HG02798 (cell line): ENCODE measurements at regions not wholly inside any gene's neighbourhood (a gene's known extent, or its start where the extent isn't known, plus 50 kb on each side); places are given as distances from the start of the nearest gene placed in this dataset.

ENCODE experiments used
- ATAC-seq: cut with Tn5 transposase; IDR thresholded peaks from one replicate; pipeline ENCODE4 v1.9.1; 2021; ENCODE audit warnings: mild to moderate bottlenecking; ENCODE audit not compliant: unreplicated experiment, poor library complexity

DNA sequence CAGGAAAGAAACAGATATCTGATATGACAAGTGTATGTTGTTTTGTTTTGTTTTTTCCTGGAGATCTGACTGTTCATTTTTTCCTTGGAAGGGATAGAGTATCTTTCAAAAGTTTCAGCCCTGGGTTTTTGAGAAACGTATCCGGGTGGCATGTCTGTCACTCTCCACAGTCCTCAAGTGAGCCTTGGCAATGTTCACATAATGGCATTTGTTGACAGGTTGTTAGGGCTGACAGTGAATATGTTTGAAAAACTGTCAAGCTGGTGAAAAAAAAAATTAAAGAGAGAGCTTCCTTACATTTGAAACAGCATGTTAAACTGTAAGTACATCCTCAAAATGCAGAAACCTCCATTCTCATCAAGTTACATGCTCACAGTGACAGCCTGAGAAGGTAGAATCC, 113.0 kb upstream of the DYNLRB2 start:
- ATAC-seq = no peak

DNA sequence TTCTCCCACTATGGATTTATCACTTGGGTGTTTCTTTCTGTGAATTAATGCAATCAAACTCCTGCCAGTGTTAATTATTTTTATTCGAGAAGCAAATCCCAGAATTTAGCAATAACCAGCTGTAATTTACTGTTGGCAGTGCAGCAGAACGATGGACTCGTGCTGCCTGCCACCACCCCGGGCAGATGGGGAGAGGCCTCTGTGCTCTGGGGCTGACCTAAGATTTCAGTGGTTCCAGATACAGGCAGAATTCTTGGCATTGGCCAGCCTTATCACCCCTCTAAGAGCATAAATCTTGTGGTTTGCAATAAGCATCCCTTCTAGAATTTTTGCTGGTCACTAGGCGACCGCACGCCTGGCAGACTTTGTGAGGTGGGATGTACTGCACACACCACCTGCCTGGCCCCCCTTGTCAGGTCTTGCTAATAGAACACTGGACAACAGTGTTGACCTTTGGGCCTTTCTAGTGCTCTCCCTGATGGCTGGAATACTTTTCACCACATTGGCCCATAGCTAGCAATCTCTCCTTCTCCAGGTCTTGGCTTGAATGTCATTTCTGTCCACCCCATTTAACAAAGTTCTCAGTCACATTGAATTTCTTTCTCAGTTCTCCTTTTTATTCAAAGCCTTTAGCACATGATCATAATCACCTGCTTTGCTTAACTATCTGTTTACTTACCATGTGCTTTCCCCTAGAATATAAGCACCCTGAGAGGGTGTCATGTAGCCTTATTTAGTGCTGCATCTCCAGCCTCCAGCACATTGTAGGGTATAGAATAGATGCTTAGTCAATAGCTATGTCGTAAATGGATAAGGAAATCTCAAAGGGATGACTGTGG, 122.1 kb upstream of the DYNLRB2 start:
- ATAC-seq = no peak

DNA sequence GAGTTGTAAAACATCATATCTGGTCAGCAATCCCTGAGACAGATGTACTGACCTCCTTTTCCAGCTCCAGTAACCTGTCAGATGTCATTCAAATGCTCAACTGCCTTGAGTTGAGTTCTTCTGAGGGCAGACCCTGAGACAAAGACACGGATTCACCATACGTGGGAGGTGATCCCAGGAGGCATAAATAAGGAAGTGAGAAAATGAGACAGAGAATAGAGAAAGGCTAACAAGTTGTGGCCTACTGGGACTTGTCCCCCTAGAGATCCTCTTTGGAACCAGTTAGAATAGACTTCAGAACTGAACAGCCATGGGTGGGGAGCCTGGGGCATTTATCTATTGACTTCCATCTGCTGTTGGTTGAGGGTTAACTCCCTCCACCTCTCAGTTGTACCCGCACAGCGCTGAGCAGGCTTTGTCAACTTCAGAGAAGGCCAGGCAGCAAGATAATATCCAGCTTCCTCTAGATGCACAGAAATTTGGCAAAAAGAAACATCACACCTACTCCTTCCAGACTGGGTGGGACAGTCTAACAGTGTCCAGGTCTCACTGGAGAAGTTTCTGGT, 123.0 kb upstream of the DYNLRB2 start:
- no peak for ATAC-seq

DNA sequence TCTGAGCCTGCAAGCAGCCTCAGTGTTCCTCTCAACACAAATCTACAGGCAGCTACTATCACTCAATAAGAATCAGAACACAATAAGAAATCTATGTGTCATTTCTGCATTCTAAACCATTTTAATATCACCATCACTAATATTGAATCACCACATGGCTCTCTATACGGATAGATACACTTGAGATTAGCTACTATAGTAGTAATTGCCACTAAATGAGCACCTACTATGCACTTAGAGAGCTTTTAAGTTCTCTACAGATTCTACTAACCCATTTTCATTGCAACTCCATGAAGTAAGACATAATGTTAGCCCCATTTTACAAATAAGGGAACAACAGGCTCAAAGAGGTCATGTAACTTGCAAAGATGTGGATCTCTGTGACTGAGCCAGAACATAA, 132.8 kb upstream of the DYNLRB2 start:
- ATAC-seq = no peak

DNA sequence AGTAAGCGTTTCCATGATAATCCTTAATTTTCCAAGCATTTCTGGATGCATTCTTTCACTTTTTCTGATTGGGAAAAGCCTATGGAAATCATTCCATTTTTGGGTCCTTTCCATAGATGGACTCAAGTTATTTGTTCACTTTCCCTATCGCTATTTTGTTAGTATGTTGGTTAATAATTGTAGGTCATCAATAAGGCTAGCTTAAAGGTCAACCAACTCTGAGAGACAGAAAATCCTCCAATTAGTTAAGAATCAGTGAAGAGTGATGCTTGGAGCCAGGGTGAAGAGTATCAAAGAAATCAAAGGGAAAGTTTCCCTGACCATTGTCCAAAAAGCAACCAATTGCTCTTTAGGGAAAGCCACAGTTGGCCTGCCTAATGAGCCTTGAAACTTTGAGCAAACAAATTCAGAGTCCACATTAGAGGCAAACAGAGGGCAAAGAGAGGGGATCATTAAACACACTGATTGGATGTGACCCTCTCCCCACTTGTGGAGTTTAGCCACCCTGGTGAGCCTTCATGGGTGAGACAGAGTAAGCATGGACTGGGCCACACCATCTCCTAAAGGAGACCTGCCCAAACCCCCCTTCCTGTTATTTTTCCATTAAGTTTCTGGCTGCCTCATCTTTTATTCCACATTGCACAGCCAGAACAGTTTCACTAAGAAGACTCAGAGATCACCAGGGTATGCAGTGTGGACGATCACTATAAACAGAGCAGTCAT, 133.4 kb upstream of the DYNLRB2 start:
- no peak for ATAC-seq

DNA sequence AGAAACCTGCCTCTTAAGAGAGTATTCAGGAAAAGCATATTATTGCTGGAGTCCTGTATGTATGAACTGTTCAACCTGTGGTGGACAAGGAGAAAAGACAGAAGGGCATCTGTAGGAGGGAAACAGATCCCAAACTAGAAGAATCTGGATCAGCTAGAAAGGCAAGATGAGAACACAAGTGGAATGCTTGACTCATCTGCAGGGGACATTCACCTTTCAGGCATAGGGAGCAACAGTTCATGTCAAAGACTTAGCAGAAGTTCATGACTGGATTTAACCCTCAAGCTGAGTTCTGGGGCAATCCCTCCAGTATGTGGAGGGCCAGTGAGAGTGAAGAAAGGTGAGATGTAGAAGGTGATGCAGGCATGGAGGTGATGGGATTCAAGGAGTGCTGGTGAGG, 135.9 kb upstream of the DYNLRB2 start:
- no peak for ATAC-seq

DNA sequence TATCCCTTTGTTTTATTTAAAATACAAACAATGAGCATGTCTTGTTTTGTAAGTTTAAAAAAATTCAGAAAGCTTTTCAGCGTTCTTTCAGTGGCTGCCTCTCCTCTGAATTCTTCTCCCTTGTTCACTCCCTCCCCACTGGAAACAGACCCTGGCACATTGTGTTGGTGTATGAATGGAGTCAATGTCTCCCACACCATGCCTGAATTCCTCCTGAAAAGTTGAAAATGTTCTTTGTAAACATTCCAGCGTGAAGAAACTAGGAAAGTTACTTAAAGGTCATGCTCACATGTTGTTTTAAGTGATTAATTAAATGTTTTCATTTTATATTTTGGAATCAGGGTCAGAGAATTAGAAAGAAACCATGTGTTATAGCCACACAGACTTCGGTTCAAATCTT, 136.9 kb upstream of the DYNLRB2 start:
- no peak for ATAC-seq

DNA sequence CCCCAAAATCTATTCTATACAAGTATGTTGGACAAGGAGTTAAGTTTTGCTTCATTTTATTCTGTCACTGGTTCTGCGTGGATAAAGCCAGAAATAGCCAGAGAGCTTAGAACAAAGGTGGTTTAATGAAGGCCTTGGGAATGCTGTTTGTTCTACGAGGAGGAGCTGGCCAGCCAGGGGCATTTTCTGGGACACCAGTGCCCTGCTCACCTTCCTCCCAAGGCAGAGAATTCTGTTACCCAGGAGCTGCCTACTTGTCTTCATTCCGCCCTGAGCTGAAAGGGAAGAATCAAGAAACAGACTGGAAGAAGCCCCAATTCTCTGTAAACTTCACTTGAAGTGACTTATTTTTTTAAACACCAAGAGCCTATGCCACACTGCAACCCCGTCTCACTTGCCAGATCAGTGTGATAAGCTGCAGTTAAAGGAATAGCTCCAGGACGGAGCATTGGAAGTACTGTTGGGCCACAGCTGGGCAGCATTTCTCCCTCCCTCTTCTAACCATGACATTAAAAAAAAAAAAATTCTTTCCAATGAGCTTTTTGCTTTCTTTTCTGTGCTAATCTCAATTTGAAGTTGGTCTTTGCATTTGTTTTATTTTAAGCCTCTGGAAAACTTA, 149.8 kb upstream of the DYNLRB2 start:
- no peak for ATAC-seq

DNA sequence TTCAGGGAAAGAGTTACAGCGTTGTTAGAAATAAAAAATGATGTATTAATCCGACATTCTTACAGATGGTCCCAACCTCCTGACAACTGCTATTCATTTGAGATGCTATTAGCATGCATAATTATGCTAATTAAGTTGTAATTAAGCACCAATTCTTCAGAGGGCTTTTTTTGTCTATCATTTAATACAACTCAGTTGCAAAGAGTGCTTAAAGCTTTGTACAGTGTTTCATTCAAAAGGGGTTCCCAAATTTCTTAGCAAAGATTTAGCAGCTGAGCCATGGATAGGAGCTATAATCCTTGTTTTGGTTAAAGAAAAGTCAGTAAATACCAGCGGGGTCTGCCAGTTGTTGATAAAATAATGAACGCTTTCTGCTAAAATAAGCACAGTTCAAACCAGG, 150.7 kb upstream of the DYNLRB2 start:
- ATAC-seq = no peak

DNA sequence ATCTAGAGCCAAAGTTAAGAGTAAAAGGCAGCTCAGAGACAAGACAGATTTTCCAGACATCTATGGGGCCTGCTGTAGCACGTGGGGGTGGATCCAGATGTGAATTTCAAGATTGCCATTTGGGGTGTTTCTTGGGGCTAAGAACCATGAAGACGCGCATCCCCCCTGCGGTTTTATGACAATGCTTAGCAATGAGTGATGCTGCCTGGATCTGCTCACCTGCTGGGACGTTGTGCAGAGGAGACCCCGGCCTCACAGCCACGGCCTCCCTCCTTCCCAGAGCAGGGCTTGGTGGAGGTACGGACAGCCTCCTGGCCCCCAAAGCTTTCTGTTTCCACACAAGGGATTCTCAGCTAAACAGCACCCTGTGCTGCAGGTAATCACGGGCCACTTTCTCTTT, 151.5 kb upstream of the DYNLRB2 start:
- no peak for ATAC-seq

DNA sequence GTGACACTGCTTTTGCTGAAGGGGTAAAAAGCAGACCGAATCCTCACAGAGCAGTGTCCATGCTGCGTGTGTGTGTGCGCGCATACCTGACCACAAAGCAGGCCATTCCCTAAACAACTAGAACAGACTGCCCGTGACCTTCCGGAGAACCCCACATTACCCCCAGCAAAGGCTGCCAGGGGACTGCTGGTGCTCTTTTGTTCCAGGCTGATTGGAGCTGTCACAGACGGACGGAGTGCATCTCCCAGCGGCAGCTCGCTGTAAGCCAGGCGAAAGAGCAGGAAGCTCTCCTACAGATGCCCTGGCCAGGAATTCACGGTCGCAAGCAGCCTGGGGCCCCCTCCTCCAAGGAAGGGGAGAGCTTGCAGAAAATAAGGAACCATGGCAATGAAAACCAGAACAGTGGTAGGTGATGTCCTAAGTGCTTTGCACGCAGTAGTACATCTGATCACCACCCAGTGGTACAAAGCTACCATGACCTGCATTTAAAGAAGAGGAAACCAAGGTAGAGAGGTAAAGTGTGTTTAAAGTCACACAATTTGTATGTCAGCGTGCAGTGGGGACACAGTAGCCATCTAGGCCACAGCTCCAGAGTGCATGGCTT, 153.4 kb upstream of the DYNLRB2 start:
- no peak for ATAC-seq

DNA sequence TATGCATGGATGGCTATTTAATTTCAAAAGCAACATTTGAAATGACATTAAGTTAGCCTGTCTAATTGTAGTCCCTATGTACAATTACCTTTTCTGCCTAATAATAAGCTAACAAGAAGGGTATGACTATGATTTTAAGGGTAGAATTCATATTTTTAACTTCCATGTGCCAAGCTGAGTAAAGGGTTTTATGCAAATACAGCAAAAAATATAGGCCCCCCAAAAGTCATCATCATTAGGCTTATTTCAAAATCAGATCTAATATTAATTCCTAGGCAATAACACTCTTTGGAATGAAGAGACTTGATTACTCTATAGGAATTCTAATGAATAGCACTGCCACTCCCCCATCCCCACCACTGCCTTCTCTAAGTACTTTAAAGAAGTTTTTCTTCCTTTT, 155.9 kb upstream of the DYNLRB2 start:
- ATAC-seq = no peak

DNA sequence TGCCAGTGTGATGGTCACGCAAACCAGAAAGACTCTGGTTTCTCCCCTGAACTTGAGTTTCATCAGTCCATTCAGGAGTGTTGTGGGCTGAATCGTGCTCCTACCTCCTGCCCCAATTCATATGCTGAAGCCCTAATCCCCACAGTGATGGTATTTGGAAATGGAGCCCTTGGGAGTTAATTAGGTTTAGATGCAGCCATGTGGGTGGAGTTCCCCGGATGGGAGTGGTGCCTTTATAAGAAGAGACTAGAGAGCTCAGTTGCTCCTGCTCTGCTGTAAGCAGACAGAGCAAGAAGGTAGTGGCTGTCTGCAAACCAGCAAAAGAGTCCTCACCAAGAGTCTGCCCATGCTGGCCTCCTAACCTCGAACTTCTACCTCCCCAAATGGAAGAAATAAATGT, 160.3 kb upstream of the DYNLRB2 start:
- no peak for ATAC-seq

DNA sequence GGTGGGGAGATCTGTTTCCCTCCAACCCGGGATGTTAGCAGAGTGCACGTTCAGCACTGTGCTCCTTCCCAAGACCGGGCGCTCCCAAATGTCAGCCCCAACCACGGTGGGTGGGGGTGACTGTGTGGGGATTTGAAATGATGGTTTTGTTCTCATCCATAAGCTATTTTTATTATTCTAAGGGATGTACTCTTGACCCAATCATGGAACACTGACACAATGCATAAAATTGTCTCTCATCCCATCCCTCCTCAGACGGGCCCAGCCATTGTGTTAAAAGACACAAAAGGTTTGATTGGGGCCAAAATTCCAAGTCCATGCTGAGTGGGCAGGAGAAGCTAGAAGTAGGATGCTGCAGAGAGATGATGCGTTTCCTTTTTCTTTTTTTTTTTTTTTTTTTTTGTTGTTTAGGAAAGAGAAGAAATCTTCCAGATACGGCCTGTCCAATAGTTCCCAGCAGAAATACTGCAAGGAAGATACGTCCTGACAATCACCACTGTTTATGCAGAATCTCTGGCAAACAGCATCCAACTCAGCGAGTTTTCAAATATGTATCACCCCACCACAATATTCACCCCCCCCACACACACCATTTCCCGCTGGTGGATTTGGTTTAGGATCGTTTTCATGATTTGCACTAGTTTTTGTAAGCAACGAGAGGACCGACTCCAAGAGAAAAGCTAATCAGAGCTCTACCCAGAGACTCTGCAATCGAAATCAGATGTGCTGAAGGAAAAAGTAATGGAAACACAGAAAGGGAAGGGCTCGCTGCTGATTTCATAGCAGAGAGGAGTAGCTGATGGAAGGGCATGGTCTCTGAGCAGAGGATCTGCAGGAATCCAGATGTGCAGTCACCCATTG, 163.5 kb upstream of the DYNLRB2 start:
- ATAC-seq = no peak

DNA sequence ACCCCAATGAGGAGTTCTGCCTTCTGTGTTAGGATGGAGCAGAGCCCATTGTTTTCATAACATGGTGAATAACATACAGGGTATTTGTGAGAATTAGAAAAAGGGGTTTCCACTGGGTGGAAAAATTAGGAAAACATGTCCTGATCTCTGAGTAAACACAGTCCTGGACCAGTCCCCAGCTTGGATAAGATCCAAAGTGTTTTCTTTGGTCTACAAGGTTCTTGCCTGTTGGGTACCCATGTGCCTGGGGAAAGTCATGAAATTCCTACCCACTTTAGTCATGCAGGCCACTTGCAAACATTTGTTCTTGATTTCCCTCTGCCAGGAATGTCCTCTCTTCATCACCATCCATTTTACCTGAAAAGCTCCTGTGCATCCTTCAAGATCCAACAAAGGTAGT, 164.8 kb upstream of the DYNLRB2 start:
- ATAC-seq = no peak

DNA sequence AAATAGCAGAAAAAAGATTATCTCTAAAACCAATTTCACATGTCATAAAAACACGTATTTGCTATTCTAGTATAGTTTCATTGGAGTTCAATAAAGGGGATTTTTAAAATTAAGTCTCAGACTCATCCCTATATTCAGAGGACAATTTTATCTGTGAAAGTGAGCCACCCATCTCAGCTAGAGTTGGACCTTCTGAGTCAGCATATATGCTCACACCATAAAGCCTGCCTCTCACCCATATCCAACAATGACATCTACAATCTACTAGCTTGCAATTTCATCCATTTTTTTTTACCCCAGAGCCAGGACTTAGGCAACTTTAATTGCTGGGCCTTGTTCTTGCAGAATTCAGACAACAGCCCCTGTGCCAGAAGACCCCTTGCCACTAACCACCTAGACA, 165.3 kb upstream of the DYNLRB2 start:
- ATAC-seq = no peak

DNA sequence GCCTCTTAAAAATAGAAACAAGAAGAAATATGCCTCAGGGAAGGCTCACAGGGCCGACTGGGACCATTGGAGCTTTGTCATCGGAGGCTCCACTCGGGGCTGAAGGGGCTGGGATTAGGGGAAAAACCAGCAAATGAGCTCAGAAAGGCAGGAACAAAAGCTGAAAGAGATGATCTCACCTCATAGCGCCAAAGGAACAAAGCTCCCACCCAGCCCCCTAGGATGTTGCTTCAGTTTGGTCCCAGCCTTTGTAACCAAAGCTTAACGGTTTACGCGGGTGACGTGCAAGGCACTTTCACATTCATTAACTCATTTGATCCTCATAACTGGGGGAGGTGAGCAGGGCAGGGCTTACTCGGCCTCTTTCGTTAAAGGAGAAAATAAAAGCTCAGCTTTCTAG, 168.5 kb upstream of the DYNLRB2 start:
- ATAC-seq = no peak

DNA sequence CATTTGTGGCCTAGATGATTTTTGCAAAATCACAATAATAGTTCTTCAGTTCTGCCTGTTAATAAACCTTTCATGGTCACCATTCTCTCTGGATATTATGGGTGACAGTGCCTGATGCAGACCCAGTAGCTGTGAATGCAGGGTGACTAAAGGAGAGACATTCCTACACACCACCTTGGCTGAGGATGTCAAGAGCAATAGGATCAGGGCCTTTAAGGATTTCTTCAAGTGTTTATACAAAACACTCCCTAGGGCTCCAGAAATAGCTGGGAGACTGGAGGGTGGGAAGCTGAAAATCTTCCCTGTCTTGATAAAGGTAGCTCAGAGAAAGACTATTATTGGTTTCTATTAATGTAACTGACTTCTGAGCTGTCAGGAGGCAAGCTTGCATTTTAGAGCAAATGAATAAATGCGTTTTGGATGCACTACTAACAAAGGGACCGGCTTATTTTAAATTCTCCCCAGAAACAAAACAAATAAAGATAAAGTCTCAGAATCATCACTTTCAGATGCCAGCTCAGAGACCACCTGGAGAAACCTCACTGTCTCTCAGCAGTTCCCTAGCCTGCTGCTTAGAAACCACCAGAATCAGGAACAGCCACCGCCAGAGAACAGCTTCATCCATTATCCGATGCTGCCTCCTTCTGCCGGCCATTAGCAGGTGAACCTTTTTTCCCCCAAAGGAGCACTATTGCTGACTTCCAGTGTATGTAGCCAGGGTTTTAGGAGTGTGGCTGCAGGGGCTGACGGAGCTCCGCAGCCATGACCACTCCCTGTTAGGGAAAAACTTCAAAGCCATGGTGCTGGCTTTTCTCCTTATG, 171.4 kb upstream of the DYNLRB2 start:
- ATAC-seq = no peak

DNA sequence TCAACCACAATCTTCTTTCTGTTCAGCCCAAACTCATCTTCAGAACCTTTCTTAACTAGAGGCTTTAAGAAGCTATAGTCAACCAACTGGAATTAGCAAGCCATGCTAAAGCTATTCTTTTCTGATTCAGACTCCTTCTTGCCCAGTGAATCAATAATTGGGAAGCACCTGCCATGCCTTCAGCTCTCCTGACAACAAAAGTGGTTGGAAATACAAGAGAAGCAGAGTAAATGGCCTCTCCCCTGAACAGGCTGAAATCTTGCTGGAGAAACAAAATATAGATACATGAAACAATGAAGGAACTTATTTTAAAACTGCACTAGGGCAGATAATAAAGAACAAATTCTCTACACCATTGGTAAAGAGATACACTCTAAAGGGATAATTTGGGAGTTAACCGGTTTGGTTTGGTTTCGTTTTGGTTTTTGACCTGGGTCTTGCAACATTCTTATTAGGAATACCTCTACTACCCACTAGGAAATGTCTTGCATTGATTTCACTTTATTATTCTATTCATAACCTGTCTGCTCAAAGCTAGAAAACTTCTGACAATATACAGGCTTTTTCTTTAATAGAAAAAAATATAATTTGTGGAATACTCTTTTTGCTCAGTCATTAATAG, 173.6 kb upstream of the DYNLRB2 start:
- no peak for ATAC-seq
